SW 1271 (cell line): ENCODE measurements at regions not wholly inside any gene's neighbourhood (a gene's known extent, or its start where the extent isn't known, plus 50 kb on each side); places are given as distances from the start of the nearest gene placed in this dataset.

Source experiments
- DNase-seq, 2 experiments: peaks; one replicate each; lab custom pipeline; 2025; lab: John Stamatoyannopoulos, UW

DNA sequence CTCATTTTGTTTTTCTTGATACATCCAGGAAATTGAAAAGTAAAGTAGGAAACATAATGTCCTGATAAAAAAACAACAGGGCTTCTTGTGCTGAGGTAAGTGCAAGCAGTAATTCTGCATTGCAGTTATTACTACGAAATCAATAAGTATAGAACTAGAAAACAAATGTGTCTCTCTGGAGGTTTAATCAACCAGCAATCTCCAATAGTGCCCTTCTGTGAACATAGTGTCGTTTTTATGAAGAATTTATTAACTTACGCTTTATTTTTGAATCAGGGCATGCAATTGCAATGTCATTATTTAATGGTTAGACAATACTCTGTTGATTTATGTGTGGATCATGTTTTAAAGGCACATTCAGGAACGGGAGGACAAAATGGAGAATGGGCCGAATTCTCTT lies 494.1 kb upstream of the NOVA1 start:
- no peak for DNase-seq

- DNase-seq, result no peak
These were observed 498.3 kb upstream of the NOVA1 start for GRCh38 chr14:27096091-27096490.

DNA sequence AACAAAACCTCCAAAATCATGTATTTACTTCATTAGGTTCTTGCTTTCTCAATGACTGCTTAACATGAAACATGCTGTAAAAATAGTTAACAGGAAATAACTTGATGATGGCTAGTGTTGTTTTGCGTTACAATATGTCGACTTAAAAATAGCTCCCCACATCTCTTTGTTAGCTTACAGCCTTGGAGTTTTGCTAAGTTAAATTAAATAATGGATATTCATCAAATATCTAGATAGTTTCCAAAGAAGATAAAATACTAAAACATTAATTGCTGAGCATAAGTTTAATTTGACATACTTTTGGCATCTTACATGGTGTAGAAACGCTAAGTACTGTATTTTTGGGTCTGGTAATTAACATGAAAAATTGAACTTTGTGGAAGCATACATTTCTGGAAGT lies 500.6 kb upstream of the NOVA1 start:
- no peak for DNase-seq

DNA sequence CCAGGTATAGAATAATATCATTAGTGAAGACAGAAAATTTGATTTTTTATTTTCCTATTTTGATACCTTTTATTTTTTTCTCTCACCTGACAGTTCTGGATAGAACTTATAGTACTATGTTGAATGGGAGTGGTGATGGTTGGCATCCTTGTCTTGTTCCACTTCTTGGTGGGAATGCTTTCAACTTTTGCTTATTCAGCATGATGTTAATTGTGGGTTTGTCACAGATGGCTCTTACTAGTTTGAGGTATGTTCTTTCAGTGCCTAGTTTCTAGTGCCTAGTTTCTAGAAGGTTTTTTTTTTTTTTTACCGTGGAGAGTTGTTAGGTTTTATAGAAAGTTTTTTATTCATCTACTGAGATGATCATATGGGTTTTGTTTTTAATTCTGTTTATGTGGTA lies 516.3 kb upstream of the NOVA1 start:
- no peak for DNase-seq

GRCh38 chr14:27123162-27123561 lies 525.3 kb upstream of the NOVA1 start:
- DNase-seq, result no peak

GRCh38 chr14:27127838-27128237 lies 530.0 kb upstream of the NOVA1 start:
- no peak for DNase-seq

- no peak for DNase-seq
These were observed 536.4 kb upstream of the NOVA1 start for GRCh38 chr14:27134200-27134599.

- no peak for DNase-seq
These were observed 547.3 kb upstream of the NOVA1 start for GRCh38 chr14:27145170-27145569.

- DNase-seq, result no peak
These were observed 550.3 kb upstream of the NOVA1 start for GRCh38 chr14:27148143-27148542.

DNA sequence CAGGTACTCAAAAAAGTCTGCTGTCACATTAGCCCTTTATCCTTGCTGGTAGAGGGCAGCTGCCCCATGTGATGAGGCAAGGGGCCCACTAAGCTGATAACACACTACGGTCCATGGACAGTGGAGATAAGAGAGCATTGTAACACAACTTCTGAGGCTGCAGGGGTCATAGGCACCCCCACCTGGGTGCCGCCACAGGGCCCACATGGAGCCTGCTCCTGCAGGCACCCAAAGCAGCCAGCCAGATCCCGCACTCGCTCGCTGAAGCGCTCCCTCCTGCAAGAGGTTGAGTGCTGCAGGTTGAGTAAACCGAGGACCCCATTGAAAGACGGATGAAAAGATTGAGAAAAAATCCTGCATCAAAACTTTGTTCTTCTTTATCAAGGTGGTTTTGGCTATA lies 566.3 kb upstream of the NOVA1 start:
- DNase-seq, result no peak

DNA sequence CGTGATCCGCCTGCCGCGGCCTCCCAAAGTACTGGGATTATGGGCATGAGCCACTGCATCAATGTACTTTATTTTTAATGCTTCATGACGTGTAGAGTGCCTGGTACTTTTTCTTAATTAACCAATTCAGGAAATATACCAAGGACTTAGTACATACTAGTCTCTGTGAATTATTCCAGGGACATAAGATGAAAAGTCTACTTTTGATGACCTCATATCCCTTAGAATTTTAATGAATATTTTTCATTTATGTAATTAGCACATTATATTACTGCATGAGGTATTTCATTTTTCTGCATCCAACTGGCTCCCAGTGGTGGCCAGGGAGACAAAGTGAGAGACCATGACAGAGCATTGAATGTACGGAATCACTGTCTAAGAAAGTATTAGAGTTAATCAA lies 577.7 kb upstream of the NOVA1 start:
- DNase-seq, result no peak

GRCh38 chr14:27181333-27181732 lies 583.5 kb upstream of the NOVA1 start:
- DNase-seq, result no peak

- DNase-seq, result no peak
These were observed 586.6 kb upstream of the NOVA1 start for GRCh38 chr14:27184427-27184826.

DNA sequence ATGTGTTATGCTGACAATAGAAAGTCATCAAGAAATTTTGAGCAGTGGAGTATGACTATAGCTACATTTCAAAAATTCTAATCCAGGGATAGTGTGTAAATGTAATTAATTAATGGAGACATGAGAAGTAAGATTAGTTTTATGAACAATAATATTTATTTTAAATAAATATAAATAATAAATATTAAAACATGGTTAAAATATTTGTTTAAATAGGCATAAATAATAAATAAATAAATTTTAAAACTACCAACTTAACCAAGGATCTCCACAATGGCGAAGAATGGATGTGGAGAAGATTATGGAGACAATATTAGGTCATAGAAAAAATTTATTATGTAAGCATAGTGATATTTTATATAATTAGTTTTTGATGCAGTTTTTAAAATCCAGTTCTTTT lies 588.2 kb upstream of the NOVA1 start:
- DNase-seq, result no peak

DNA sequence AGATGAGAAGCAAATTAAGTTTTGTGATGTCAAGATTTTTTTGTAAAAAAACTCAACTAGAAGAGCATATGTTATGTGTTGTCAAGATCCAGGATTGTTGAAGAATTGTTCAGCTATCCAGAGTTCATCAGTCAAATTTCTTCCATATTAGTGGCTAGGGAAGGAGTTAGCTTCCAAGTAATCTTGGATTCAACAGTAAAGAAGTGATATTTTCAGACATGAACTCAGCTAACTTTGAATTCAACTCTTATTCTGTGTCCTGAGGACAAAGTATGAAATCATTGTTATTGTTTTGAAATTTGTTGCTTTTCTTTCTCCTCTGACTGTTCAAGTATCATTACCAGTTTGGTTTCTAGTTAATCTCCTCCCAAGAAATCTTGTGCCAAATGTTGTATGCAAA lies 589.3 kb upstream of the NOVA1 start:
- no peak for DNase-seq

GRCh38 chr14:27190296-27190695 lies 592.5 kb upstream of the NOVA1 start:
- no peak for DNase-seq

GRCh38 chr14:27199272-27199671 lies 601.4 kb upstream of the NOVA1 start:
- no peak for DNase-seq

GRCh38 chr14:27205036-27205435 lies 607.2 kb upstream of the NOVA1 start:
- no peak for DNase-seq

DNA sequence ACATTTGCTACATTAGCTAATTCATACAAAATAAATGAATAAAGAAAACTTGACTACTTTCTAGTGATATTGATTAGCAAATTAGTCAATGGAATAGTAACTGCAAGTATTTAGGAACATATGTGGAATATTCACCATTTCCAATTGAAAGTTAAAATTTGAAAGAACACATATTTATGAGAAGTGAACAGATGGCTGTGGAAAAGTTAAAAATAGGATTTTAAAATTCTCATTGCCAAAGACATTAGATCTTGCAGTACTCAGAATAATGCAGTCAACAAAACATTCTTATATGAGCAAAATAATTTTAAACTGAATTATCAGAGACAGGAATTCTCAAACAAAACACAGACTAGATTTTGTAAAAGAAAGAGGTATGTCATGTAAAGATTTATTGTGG lies 613.9 kb upstream of the NOVA1 start:
- no peak for DNase-seq

DNA sequence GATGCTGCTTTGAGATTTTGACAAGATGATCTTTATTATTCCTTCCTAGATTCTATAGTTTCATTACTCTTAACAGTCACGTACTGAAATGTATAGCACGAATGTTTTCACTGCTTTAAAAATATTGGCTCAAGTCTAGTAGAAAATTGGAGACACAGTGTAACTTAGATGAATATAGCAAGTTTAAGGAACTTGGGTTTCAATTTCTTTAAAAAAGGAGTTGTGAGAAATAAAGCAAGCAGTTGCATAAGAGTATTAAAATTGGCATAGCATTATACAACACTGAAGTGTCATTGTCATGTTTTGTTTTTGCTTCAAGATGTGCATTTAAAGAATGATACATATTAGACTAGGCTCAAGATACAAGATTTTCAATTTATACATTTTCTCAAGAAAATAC lies 624.8 kb upstream of the NOVA1 start:
- DNase-seq, result no peak

- no peak for DNase-seq
These were observed 626.1 kb upstream of the NOVA1 start for GRCh38 chr14:27223906-27224305.

DNA sequence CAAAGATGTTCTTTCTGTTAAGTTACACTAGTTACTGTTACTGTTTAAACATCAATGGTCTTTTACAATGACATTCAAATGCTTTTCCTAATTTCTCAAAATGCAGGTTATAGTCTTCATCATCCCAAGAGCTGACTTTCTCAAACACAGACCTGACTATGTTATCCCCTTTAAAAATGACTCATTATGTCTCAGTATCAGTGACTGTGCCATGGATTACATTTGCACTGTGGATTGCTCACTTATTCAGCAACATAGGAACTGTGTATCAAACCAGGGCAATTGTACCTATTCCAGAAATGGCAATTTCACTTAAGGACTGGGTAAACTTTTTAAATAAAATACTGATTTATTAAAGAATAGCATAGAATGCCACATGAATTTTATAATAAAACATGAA lies 630.2 kb upstream of the NOVA1 start:
- DNase-seq, result no peak

- DNase-seq, result no peak
These were observed 636.5 kb upstream of the NOVA1 start for GRCh38 chr14:27234331-27234730.

DNA sequence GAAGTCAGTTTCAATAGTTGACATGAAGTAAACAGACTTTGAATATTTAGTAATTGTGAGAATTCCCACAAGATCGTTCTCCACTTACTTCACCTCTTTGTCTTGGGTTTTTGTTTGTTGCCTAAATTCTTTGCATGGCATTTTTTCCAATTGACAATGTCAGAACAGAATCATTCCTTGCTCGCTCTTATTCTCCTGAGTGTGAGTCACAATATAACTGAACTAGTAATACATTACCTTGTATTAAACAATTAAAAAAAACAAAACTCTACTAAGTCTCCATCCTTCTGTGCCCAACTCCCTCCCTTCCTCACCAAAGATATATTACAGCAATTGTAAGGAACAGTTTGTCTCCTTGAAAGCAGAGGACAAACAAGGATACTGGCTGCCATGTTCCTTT lies 638.8 kb upstream of the NOVA1 start:
- DNase-seq, result no peak

DNA sequence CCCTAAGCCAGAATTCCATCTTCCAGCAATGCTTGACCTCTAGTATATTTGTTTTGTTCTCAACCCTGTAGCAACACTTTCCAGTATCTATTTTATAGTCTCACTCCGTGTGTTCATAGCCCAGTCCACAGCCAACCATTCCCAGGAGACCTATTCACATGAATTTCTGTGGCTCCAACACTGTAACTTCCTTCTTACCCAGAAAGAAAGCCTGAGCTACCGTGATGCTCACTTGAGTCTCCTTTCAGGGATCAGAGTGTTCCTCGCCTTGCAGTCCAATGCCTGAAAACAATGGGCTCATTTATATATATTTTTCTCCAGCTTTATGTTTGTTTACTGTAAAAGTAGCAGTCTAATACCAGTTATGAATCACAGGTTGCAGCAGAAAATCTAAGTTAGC lies 645.0 kb upstream of the NOVA1 start:
- no peak for DNase-seq
